OCI-LY3 (cell line): ENCODE measurements at regions not wholly inside any gene's neighbourhood (a gene's known extent, or its start where the extent isn't known, plus 50 kb on each side); places are given as distances from the start of the nearest gene placed in this dataset.
A peak's percentile ranks its signal among the peaks of the same experiment; 100 is the strongest.

Experiments
- H2AFZ ChIP-seq: fragments of 200-600, 300-600 bp; shearing (Covaris generic); 2 replicates; pipeline ENCODE4 v1.6.0; 2014; ENCODE audit warnings: antibody characterized with exemption, low read depth, low read length
- H3K27ac ChIP-seq: fragments of 200-600, 300-600 bp; sonication (generic); 2 replicates; pipeline ENCODE4 v1.5.1; 2014; ENCODE audit warnings: mild to moderate bottlenecking, low read length, moderate library complexity, mixed read lengths
- H3K27me3 ChIP-seq: fragments of 200-600, 300-600 bp; sonication (generic); 2 replicates; pipeline ENCODE4 v1.6.1; 2014; ENCODE audit warnings: low read depth, low read length, mixed read lengths
- H3K36me3 ChIP-seq: fragments of 200-600, 300-600 bp; sonication (generic); replicated peaks from 2 replicates; pipeline ENCODE3; 2014; ENCODE audit warnings: low read depth, low read length, mixed read lengths
- H3K4me1 ChIP-seq: fragments of 300-600, 200-600 bp; sonication (generic); 2 replicates; pipeline ENCODE4 v1.6.1; 2014; ENCODE audit warnings: low read length, mixed read lengths
- H3K4me2 ChIP-seq: fragments of 200-600, 300-600 bp; sonication (generic); 2 replicates; pipeline ENCODE4 v1.6.1; 2014; ENCODE audit warnings: low read length, mixed read lengths
- H3K4me3 ChIP-seq: fragments of 300-600, 200-600 bp; sonication (generic); 2 replicates; pipeline ENCODE4 v1.5.1; 2014; ENCODE audit warnings: antibody characterized with exemption, mild to moderate bottlenecking, low read length, moderate library complexity
- H3K79me2 ChIP-seq: fragments of 300-600, 200-600 bp; shearing (Covaris generic); 2 replicates; pipeline ENCODE4 v1.6.1; 2014; ENCODE audit warnings: mild to moderate bottlenecking, low read length, mixed read lengths
- H3K9ac ChIP-seq: fragments of 300-600, 200-600 bp; shearing (Covaris generic); 2 replicates; pipeline ENCODE4 v1.6.0; 2014; ENCODE audit warnings: mild to moderate bottlenecking, low read length, moderate library complexity
- H3K9me3 ChIP-seq: fragments of 200-600, 300-600 bp; shearing (Covaris generic); 2 replicates; pipeline ENCODE4 v1.6.1; 2014; ENCODE audit warnings: low read length, mixed read lengths; ENCODE audit not compliant: insufficient read depth
- H4K20me1 ChIP-seq: fragments of 200-600, 300-600 bp; sonication (generic); 2 replicates; pipeline ENCODE4 v1.6.1; 2016; ENCODE audit warnings: low read length, mixed read lengths; ENCODE audit not compliant: insufficient read depth
- CTCF ChIP-seq: fragments of 200-600, 300-600 bp; sonication (generic); IDR thresholded peaks from 2 replicates; pipeline ENCODE4 v1.5.1; 2014; ENCODE audit warnings: antibody characterized with exemption, low read length, low read depth
- EZH2phosphoT487 ChIP-seq: fragments of 200-600 bp; shearing (Covaris generic); IDR thresholded peaks from 2 replicates; pipeline ENCODE4 v1.6.1; 2018; ENCODE audit warnings: antibody characterized with exemption, mixed run types, low read depth

- Histone ChIP-seq H3K4me1 (peaks cover under 1% of the 10 kb centered on the region; the same call in 1 of the 2 replicates), H4K20me1 (no peaks in the 10 kb centered on the region), H3K79me2 (no peaks in the 10 kb centered on the region), H3K36me3 (no peaks in the 10 kb centered on the region), H2AFZ (no peak overlapping the region), H3K4me3 (no peak overlapping the region), H3K27me3 (no peaks in the 10 kb centered on the region), H3K27ac (no peak overlapping the region), H3K9ac (no peak overlapping the region), H3K4me2 (no peak overlapping the region), H3K9me3 (no peaks in the 10 kb centered on the region)
- TF ChIP-seq EZH2phosphoT487 (no peak), CTCF (no peak)
Observed at GRCh38 chr5:156241266-156241665, 85.7 kb upstream of the SGCD start.

GRCh38 chr5:156245895-156246294, 81.1 kb upstream of the SGCD start:
- H3K4me1 ChIP-seq, result 0 out of 2 replicates have a peak, but pooled peaks cover 3% of the 10 kb centered on the region
- H3K9me3 ChIP-seq, result no peaks in the 10 kb centered on the region
- H2AFZ ChIP-seq, result no peak overlapping the region
- no peak overlapping the region for H3K9ac ChIP-seq
- H4K20me1 ChIP-seq, result no peaks in the 10 kb centered on the region
- H3K27ac ChIP-seq, result no peak overlapping the region
- no peaks in the 10 kb centered on the region for H3K79me2 ChIP-seq
- no peaks in the 10 kb centered on the region for H3K36me3 ChIP-seq
- H3K4me3 ChIP-seq, result no peak overlapping the region
- TF ChIP-seq CTCF, result no peak
- no peak for TF ChIP-seq EZH2phosphoT487
- H3K27me3 ChIP-seq, result no peaks in the 10 kb centered on the region
- H3K4me2 ChIP-seq, result no peak overlapping the region

- Histone ChIP-seq H3K9me3 (no peaks in the 10 kb centered on the region), H3K4me2 (no peak overlapping the region), H3K27me3 (no peaks in the 10 kb centered on the region), H3K4me1 (0 out of 2 replicates have a peak, but pooled peaks cover 3% of the 10 kb centered on the region), H2AFZ (no peak overlapping the region), H3K36me3 (no peaks in the 10 kb centered on the region), H3K9ac (no peak overlapping the region), H3K4me3 (no peak overlapping the region), H3K79me2 (no peaks in the 10 kb centered on the region), H4K20me1 (no peaks in the 10 kb centered on the region), H3K27ac (no peak overlapping the region)
- TF ChIP-seq CTCF (no peak), EZH2phosphoT487 (no peak)
Observed at GRCh38 chr5:156251076-156251475, 75.9 kb upstream of the SGCD start.

- H3K4me1 ChIP-seq, result no peaks in the 10 kb centered on the region
- no peaks in the 10 kb centered on the region for H3K27me3 ChIP-seq
- H3K9me3 ChIP-seq, result no peaks in the 10 kb centered on the region
- peak overlapping the region; percentile 4; the same call in 1 of the 2 replicates for H3K4me2 ChIP-seq
- H3K27ac ChIP-seq, result no peak overlapping the region
- H4K20me1 ChIP-seq, result no peaks in the 10 kb centered on the region
- no peak for TF ChIP-seq EZH2phosphoT487
- TF ChIP-seq CTCF, result no peak
- no peak overlapping the region for H2AFZ ChIP-seq
- no peaks in the 10 kb centered on the region for H3K79me2 ChIP-seq
- H3K36me3 ChIP-seq, result no peaks in the 10 kb centered on the region
- H3K4me3 ChIP-seq, result no peak overlapping the region
- no peak overlapping the region for H3K9ac ChIP-seq
Observed at GRCh38 chr5:156253130-156253529, 73.8 kb upstream of the SGCD start.
